GM19395 (cell line): ENCODE measurements at regions not wholly inside any gene's neighbourhood (a gene's known extent, or its start where the extent isn't known, plus 50 kb on each side); places are given as distances from the start of the nearest gene placed in this dataset.

Source experiments
- ATAC-seq: cut with Tn5 transposase; IDR thresholded peaks from one replicate; pipeline ENCODE4 v1.9.1; 2021; ENCODE audit warnings: mild to moderate bottlenecking, moderate library complexity; ENCODE audit not compliant: unreplicated experiment

- ATAC-seq, result no peak
Measured at GRCh38 chr4:147052361-147052760, 106.7 kb upstream of the TTC29 start.

- ATAC-seq, result no peak
Measured at GRCh38 chr4:147054228-147054872, 108.7 kb upstream of the TTC29 start.

GRCh38 chr4:147056940-147057610 is 111.4 kb upstream of the TTC29 start:
- ATAC-seq, result no peak

GRCh38 chr4:147057611-147058190 is 112.0 kb upstream of the TTC29 start:
- no peak for ATAC-seq

GRCh38 chr4:147059064-147059731 is 113.5 kb upstream of the TTC29 start:
- ATAC-seq, result no peak

GRCh38 chr4:147060151-147060931 is 114.7 kb upstream of the TTC29 start:
- no peak for ATAC-seq

GRCh38 chr4:147064856-147065255 is 119.2 kb upstream of the TTC29 start:
- no peak for ATAC-seq

GRCh38 chr4:147068564-147068963 is 122.9 kb upstream of the TTC29 start:
- no peak for ATAC-seq

GRCh38 chr4:147071209-147071740 is 125.6 kb upstream of the TTC29 start:
- ATAC-seq, result no peak

- no peak for ATAC-seq
Measured at GRCh38 chr4:147076179-147076578, 130.5 kb upstream of the TTC29 start.

GRCh38 chr4:147076728-147077127 is 131.1 kb upstream of the TTC29 start:
- no peak for ATAC-seq

GRCh38 chr4:147078362-147078761 is 132.7 kb upstream of the TTC29 start:
- ATAC-seq, result no peak

- ATAC-seq, result no peak
Measured at GRCh38 chr4:147078875-147079658, 133.4 kb upstream of the TTC29 start.

GRCh38 chr4:147084861-147085260 is 139.2 kb upstream of the TTC29 start:
- ATAC-seq, result no peak

- no peak for ATAC-seq
Measured at GRCh38 chr4:147085781-147086180, 140.1 kb upstream of the TTC29 start.

- ATAC-seq, result no peak
Measured at GRCh38 chr4:147088146-147088545, 142.5 kb upstream of the TTC29 start.

- ATAC-seq, result no peak
Measured at GRCh38 chr4:147090486-147090885, 144.8 kb upstream of the TTC29 start.

- no peak for ATAC-seq
Measured at GRCh38 chr4:147093206-147093605, 147.5 kb upstream of the TTC29 start.

GRCh38 chr4:147094238-147094637 is 148.6 kb upstream of the TTC29 start:
- ATAC-seq, result no peak
